ENCODE measurements at regions not wholly inside any gene's neighbourhood (a gene's known extent, or its start where the extent isn't known, plus 50 kb on each side); places are given as distances from the start of the nearest gene placed in this dataset.

GRCh38 chr3:66923969-66924368, 74.1 kb upstream of the KBTBD8 start:
- H3K27me3 ChIP-seq (replicated peaks; ENCODE audit: insufficient read depth, low read length), result no peaks in the 10 kb centered on the region
- H3K79me2 ChIP-seq (ENCODE audit: low read length), result no peaks in the 10 kb centered on the region
- H3K9me3 ChIP-seq (replicated peaks; ENCODE audit: insufficient read depth, low read length), result no peaks in the 10 kb centered on the region
- no peak overlapping the region for H3K27ac ChIP-seq (ENCODE audit: low read length)
- H3K9me2 ChIP-seq (replicated peaks; ENCODE audit: insufficient read depth, low read length), result no peaks in the 10 kb centered on the region
- peak; percentile 42 for DNase-seq
- no peak overlapping the region for H2AFZ ChIP-seq (ENCODE audit: low read length)
- H3K4me2 ChIP-seq (ENCODE audit: low read depth, low read length), result peak overlapping the region; percentile 8; the same call in 1 of the 2 replicates
- H3K4me1 ChIP-seq (ENCODE audit: low read length), result peaks cover 20% of the 10 kb centered on the region
- no peaks in the 10 kb centered on the region for H3K36me3 ChIP-seq (replicated peaks; ENCODE audit: insufficient read depth, low read length)
- H3K9ac ChIP-seq (ENCODE audit: low read length), result no peak overlapping the region
- TF ChIP-seq, protein P1, sequence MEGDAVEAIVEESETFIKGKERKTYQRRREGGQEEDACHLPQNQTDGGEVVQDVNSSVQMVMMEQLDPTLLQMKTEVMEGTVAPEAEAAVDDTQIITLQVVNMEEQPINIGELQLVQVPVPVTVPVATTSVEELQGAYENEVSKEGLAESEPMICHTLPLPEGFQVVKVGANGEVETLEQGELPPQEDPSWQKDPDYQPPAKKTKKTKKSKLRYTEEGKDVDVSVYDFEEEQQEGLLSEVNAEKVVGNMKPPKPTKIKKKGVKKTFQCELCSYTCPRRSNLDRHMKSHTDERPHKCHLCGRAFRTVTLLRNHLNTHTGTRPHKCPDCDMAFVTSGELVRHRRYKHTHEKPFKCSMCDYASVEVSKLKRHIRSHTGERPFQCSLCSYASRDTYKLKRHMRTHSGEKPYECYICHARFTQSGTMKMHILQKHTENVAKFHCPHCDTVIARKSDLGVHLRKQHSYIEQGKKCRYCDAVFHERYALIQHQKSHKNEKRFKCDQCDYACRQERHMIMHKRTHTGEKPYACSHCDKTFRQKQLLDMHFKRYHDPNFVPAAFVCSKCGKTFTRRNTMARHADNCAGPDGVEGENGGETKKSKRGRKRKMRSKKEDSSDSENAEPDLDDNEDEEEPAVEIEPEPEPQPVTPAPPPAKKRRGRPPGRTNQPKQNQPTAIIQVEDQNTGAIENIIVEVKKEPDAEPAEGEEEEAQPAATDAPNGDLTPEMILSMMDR (IDR thresholded peaks at IDR 0.05; ENCODE audit: low read length), result no peak
- no peaks in the 10 kb centered on the region for H3F3A ChIP-seq (ENCODE audit: insufficient read depth, low read length)
- H3K4me3 ChIP-seq (ENCODE audit: low read length), result no peak overlapping the region
- H4K20me1 ChIP-seq (ENCODE audit: insufficient read depth, low read length), result no peaks in the 10 kb centered on the region

DNA sequence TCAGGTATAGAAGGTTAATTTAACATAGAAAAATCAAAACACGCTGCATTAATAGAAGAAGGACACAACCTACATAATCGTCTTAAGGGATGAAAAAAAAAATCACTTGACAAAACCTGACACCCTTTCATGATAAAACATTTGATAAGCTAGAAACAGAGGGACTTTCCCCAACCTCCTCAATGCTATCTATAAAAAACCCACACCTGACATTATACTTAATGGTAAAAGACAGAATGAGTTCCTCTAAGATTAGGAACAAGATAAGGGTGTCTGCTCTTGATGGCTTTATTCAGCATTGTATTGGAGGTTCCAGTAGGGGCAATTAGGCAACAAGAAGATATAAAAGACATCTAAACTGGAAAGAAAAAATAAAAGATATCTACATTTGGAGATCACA, 69.9 kb upstream of the KBTBD8 start:
- Histone ChIP-seq H4K20me1 (ENCODE audit: insufficient read depth, low read length) (no peaks in the 10 kb centered on the region), H3F3A (ENCODE audit: insufficient read depth, low read length) (no peaks in the 10 kb centered on the region), H3K36me3 (replicated peaks; ENCODE audit: insufficient read depth, low read length) (no peaks in the 10 kb centered on the region), H3K9ac (ENCODE audit: low read length) (no peak overlapping the region), H3K9me3 (replicated peaks; ENCODE audit: insufficient read depth, low read length) (no peaks in the 10 kb centered on the region), H3K79me2 (ENCODE audit: low read length) (no peaks in the 10 kb centered on the region), H2AFZ (ENCODE audit: low read length) (no peak overlapping the region), H3K4me1 (ENCODE audit: low read length) (peaks cover 26% of the 10 kb centered on the region), H3K4me3 (ENCODE audit: low read length) (no peak overlapping the region), H3K27me3 (replicated peaks; ENCODE audit: insufficient read depth, low read length) (no peaks in the 10 kb centered on the region), H3K4me2 (ENCODE audit: low read depth, low read length) (no peak overlapping the region), H3K27ac (ENCODE audit: low read length) (no peak overlapping the region), H3K9me2 (replicated peaks; ENCODE audit: insufficient read depth, low read length) (no peaks in the 10 kb centered on the region)
- TF ChIP-seq EZH2 (optimal IDR thresholded peaks at IDR 0.05; ENCODE audit: low read depth, low read length), result no peak
- no peak for TF ChIP-seq EZH2phosphoT487 (IDR thresholded peaks at IDR 0.05; ENCODE audit: low read length)
- TF ChIP-seq, protein P1 (IDR thresholded peaks at IDR 0.05; ENCODE audit: low read length), result no peak
- DNase-seq, result no peak

DNA sequence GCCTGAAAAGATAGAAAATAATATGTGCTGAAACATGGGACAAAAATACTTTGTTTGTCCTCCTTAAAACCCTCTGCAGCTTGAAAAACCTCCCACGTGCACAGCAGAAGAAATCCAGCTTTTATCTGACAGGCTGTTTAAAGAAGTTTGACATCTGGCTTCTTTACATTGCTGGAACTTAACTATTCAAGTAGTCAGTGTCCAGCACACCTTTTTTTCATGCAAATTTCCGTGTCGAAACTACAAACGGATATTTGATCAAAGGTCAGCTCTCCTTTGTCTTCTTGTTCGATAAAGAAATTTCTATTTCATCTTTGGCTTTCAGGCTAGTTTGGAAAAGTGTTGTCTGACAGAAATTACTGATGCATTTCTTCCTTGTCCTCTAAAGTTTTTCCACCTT, 66.8 kb upstream of the KBTBD8 start:
- Histone ChIP-seq H3K9me2 (replicated peaks; ENCODE audit: insufficient read depth, low read length) (no peaks in the 10 kb centered on the region), H4K20me1 (ENCODE audit: insufficient read depth, low read length) (no peaks in the 10 kb centered on the region), H3K4me3 (ENCODE audit: low read length) (no peak overlapping the region), H3K9ac (ENCODE audit: low read length) (no peak overlapping the region), H3K36me3 (replicated peaks; ENCODE audit: insufficient read depth, low read length) (no peaks in the 10 kb centered on the region), H3K27ac (ENCODE audit: low read length) (no peak overlapping the region), H3K4me2 (ENCODE audit: low read depth, low read length) (peak overlapping the region; percentile 11; the same call in 1 of the 2 replicates), H3K79me2 (ENCODE audit: low read length) (no peaks in the 10 kb centered on the region), H3K27me3 (replicated peaks; ENCODE audit: insufficient read depth, low read length) (no peaks in the 10 kb centered on the region), H3K9me3 (replicated peaks; ENCODE audit: insufficient read depth, low read length) (no peaks in the 10 kb centered on the region), H2AFZ (ENCODE audit: low read length) (no peak overlapping the region), H3K4me1 (ENCODE audit: low read length) (peaks cover 28% of the 10 kb centered on the region), H3F3A (ENCODE audit: insufficient read depth, low read length) (no peaks in the 10 kb centered on the region)
- DNase-seq, result peak; percentile 36
- TF ChIP-seq EZH2phosphoT487 (IDR thresholded peaks at IDR 0.05; ENCODE audit: low read length), result no peak

DNA sequence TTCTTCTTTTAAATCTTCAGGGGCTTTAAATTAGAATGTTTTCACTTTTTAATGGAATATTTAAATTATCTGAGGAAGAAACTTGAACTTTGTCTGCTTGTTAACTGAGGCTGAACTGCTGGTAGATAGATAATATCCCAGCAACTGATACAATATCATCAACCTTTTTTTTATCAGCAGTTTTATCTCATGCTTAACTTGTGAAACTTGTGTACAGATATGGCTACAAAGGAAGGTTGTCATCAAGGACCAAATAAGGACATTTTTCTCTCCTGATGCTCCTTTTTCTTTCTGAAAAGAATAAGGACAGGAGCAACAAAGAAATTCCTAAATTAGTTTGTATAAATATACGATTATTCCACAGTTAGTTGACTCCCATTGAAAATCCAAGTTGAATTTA, 66.4 kb upstream of the KBTBD8 start:
- peak overlapping the region; percentile 11; the same call in 1 of the 2 replicates for H3K4me2 ChIP-seq (ENCODE audit: low read depth, low read length)
- no peaks in the 10 kb centered on the region for H3K36me3 ChIP-seq (replicated peaks; ENCODE audit: insufficient read depth, low read length)
- no peaks in the 10 kb centered on the region for H4K20me1 ChIP-seq (ENCODE audit: insufficient read depth, low read length)
- no peaks in the 10 kb centered on the region for H3K9me3 ChIP-seq (replicated peaks; ENCODE audit: insufficient read depth, low read length)
- no peak overlapping the region for H3K9ac ChIP-seq (ENCODE audit: low read length)
- H2AFZ ChIP-seq (ENCODE audit: low read length), result no peak overlapping the region
- TF ChIP-seq, protein P1 (IDR thresholded peaks at IDR 0.05; ENCODE audit: low read length), result no peak
- TF ChIP-seq EZH2phosphoT487 (IDR thresholded peaks at IDR 0.05; ENCODE audit: low read length), result no peak
- no peak for TF ChIP-seq EZH2 (optimal IDR thresholded peaks at IDR 0.05; ENCODE audit: low read depth, low read length)
- no peaks in the 10 kb centered on the region for H3F3A ChIP-seq (ENCODE audit: insufficient read depth, low read length)
- no peaks in the 10 kb centered on the region for H3K27me3 ChIP-seq (replicated peaks; ENCODE audit: insufficient read depth, low read length)
- H3K9me2 ChIP-seq (replicated peaks; ENCODE audit: insufficient read depth, low read length), result no peaks in the 10 kb centered on the region
- DNase-seq, result no peak
- no peaks in the 10 kb centered on the region for H3K79me2 ChIP-seq (ENCODE audit: low read length)
- H3K4me1 ChIP-seq (ENCODE audit: low read length), result peaks cover 28% of the 10 kb centered on the region
- H3K4me3 ChIP-seq (ENCODE audit: low read length), result no peak overlapping the region
- H3K27ac ChIP-seq (ENCODE audit: low read length), result no peak overlapping the region
